Suprapubic skin (tissue), 4 donors: ENCODE measurements at regions not wholly inside any gene's neighbourhood (a gene's known extent, or its start where the extent isn't known, plus 50 kb on each side); places are given as distances from the start of the nearest gene placed in this dataset.

Experiments used
- DNase-seq, 2 donors: peaks; one replicate each; pipeline ENCODE4 v3.0.0-alpha.2; 2019; ENCODE audit warnings: low spot score in 2 of 2
- H3K27ac ChIP-seq: fragments of 200-600 bp; sonication (generic); one replicate; pipeline ENCODE4 v1.5.1; 2019
- H3K27me3 ChIP-seq: fragments of 200-600 bp; sonication (generic); one replicate; pipeline ENCODE4 v1.5.1; 2019
- H3K36me3 ChIP-seq: fragments of 200-600 bp; sonication (generic); one replicate; pipeline ENCODE4 v1.5.1; 2019
- H3K4me1 ChIP-seq: fragments of 200-600 bp; sonication (generic); one replicate; pipeline ENCODE4 v1.5.1; 2019
- H3K4me3 ChIP-seq: fragments of 200-600 bp; sonication (generic); one replicate; pipeline ENCODE4 v1.5.1; 2019; ENCODE audit warnings: mild to moderate bottlenecking
- H3K9me3 ChIP-seq: fragments of 200-600 bp; sonication (generic); one replicate; pipeline ENCODE4 v1.5.1; 2019
- CTCF ChIP-seq, 2 donors: fragments of 200-600 bp in 1 of 2; fragments of 450-650 bp in 1 of 2; sonication (generic) in 1 of 2; IDR thresholded peaks; one replicate each; pipeline ENCODE4 v1.5.1; 2016 to 2019; ENCODE audit warnings: antibody characterized with exemption in 2 of 2, mild to moderate bottlenecking in 1 of 2, moderate library complexity in 1 of 2
- EP300 ChIP-seq: sonication (generic); formaldehyde crosslinking; IDR thresholded peaks from one replicate; pipeline ENCODE4 v1.6.1; 2017; ENCODE audit warnings: antibody characterized with exemption
- POLR2A ChIP-seq, 2 donors: fragments of 450-650 bp; IDR thresholded peaks; one replicate each; pipeline ENCODE4 v1.6.1; 2017; ENCODE audit warnings: antibody characterized with exemption in 2 of 2, mild to moderate bottlenecking in 2 of 2, moderate library complexity in 2 of 2
- POLR2AphosphoS5 ChIP-seq, 3 donors: sonication (generic); formaldehyde crosslinking; IDR thresholded peaks; one replicate each; pipeline ENCODE4 v1.6.1; 2017; ENCODE audit warnings: antibody characterized with exemption in 3 of 3
- WGBS: methylation state at CpG from one replicate; pipeline ENCODE4 v1.1.5; 2018; 5-methylcytosine and 5-hydroxymethylcytosine counted together

GRCh38 chr18:61965311-61965710 is 72.5 kb upstream of the RNF152 start:
- WGBS: 87% methylated on average over 6 of the region's 6 CpGs
- H3K27ac ChIP-seq: no peak overlapping the region
- no peaks in the 10 kb centered on the region for H3K9me3 ChIP-seq
- no peaks in the 10 kb centered on the region for H3K27me3 ChIP-seq
- TF ChIP-seq POLR2AphosphoS5 (IDR thresholded peaks at IDR 0.05): no peak
- no peak for TF ChIP-seq POLR2A (IDR thresholded peaks at IDR 0.05)
- no peak for TF ChIP-seq EP300
- no peak for TF ChIP-seq CTCF (IDR thresholded peaks at IDR 0.05)
- H3K36me3 ChIP-seq: no peaks in the 10 kb centered on the region
- no peak for DNase-seq
- no peak overlapping the region for H3K4me3 ChIP-seq
- H3K4me1 ChIP-seq: no peaks in the 10 kb centered on the region

- H3K4me3 ChIP-seq: no peak overlapping the region
Observed at GRCh38 chr18:61964616-61965015, 71.8 kb upstream of the RNF152 start.

GRCh38 chr18:61963705-61964104 is 70.9 kb upstream of the RNF152 start:
- no peak for TF ChIP-seq EP300
- TF ChIP-seq POLR2AphosphoS5 (IDR thresholded peaks at IDR 0.05): no peak
- TF ChIP-seq CTCF (IDR thresholded peaks at IDR 0.05): no peak
- no peak for TF ChIP-seq POLR2A (IDR thresholded peaks at IDR 0.05)
- no peaks in the 10 kb centered on the region for H3K36me3 ChIP-seq
- H3K4me1 ChIP-seq: no peaks in the 10 kb centered on the region
- DNase-seq: no peak
- WGBS: 62% methylated on average over 1 of the region's 1 CpG
- no peak overlapping the region for H3K27ac ChIP-seq
- no peak overlapping the region for H3K4me3 ChIP-seq
- no peaks in the 10 kb centered on the region for H3K9me3 ChIP-seq
- no peaks in the 10 kb centered on the region for H3K27me3 ChIP-seq

More at GRCh38 chr18:61964616-61965015, 71.8 kb upstream of the RNF152 start:
- no peaks in the 10 kb centered on the region for H3K27me3 ChIP-seq
- DNase-seq: no peak
- H3K36me3 ChIP-seq: no peaks in the 10 kb centered on the region
- H3K27ac ChIP-seq: no peak overlapping the region
- H3K4me1 ChIP-seq: no peaks in the 10 kb centered on the region
- no peaks in the 10 kb centered on the region for H3K9me3 ChIP-seq
- TF ChIP-seq POLR2AphosphoS5 (IDR thresholded peaks at IDR 0.05) (no peak), CTCF (IDR thresholded peaks at IDR 0.05) (no peak), POLR2A (IDR thresholded peaks at IDR 0.05) (no peak), EP300 (no peak)

- no peak overlapping the region for H3K27ac ChIP-seq
- TF ChIP-seq POLR2AphosphoS5 (IDR thresholded peaks at IDR 0.05): no peak
- TF ChIP-seq CTCF (IDR thresholded peaks at IDR 0.05): no peak
- no peak for TF ChIP-seq POLR2A (IDR thresholded peaks at IDR 0.05)
- no peaks in the 10 kb centered on the region for H3K9me3 ChIP-seq
- H3K27me3 ChIP-seq: no peaks in the 10 kb centered on the region
- H3K4me3 ChIP-seq: no peak overlapping the region
- 87% methylated on average over 12 of the region's 13 CpGs for WGBS
- DNase-seq: no peak
- peaks cover 3% of the 10 kb centered on the region for H3K4me1 ChIP-seq
- H3K36me3 ChIP-seq: no peaks in the 10 kb centered on the region
Observed at GRCh38 chr18:61957801-61958516, 65.2 kb upstream of the RNF152 start.

- peaks cover 7% of the 10 kb centered on the region for H3K4me1 ChIP-seq
- 71% methylated on average over 2 of the region's 2 CpGs for WGBS
- no peak overlapping the region for H3K4me3 ChIP-seq
- no peaks in the 10 kb centered on the region for H3K27me3 ChIP-seq
- no peaks in the 10 kb centered on the region for H3K36me3 ChIP-seq
- TF ChIP-seq EP300 (no peak), POLR2A (IDR thresholded peaks at IDR 0.05) (no peak), CTCF (IDR thresholded peaks at IDR 0.05) (no peak), POLR2AphosphoS5 (IDR thresholded peaks at IDR 0.05) (no peak)
- DNase-seq: no peak
- no peak overlapping the region for H3K27ac ChIP-seq
- no peaks in the 10 kb centered on the region for H3K9me3 ChIP-seq
Observed at GRCh38 chr18:61955644-61956043, 62.8 kb upstream of the RNF152 start.
